Activated naive CD4-positive, alpha-beta T cell treated with anti-CD3 and anti-CD28 coated beads, Interleukin-2, amount 50 U/mL, for 72 hours (primary cell): ENCODE measurements at regions not wholly inside any gene's neighbourhood (a gene's known extent, or its start where the extent isn't known, plus 50 kb on each side); places are given as distances from the start of the nearest gene placed in this dataset.

ENCODE experiments used
- ATAC-seq, 2 donors: fragments of 150-1000 bp; cut with Tn5 transposase; 2 replicates each; pipeline ENCODE4 v1.10.0; 2021; ENCODE audit warnings: mild to moderate bottlenecking in 2 of 2, moderate library complexity in 2 of 2
- DNase-seq, 2 donors: peaks; one replicate each; pipeline ENCODE4 v3.0.0; 2021 to 2022; ENCODE audit warnings: low spot score in 2 of 2
- H3K27ac Mint-ChIP-seq, 2 donors: one replicate each; pipeline ENCODE4 v1.8.0; 2022; ENCODE audit warnings: mild to moderate bottlenecking in 2 of 2, mixed read lengths in 2 of 2
- H3K36me3 Mint-ChIP-seq, 2 donors: one replicate each; pipeline ENCODE4 v1.8.0; 2022; ENCODE audit warnings: mixed read lengths in 2 of 2
- H3K9me3 Mint-ChIP-seq, 2 donors: one replicate each; pipeline ENCODE4 v1.8.0; 2022; ENCODE audit warnings: mixed read lengths in 2 of 2

DNA sequence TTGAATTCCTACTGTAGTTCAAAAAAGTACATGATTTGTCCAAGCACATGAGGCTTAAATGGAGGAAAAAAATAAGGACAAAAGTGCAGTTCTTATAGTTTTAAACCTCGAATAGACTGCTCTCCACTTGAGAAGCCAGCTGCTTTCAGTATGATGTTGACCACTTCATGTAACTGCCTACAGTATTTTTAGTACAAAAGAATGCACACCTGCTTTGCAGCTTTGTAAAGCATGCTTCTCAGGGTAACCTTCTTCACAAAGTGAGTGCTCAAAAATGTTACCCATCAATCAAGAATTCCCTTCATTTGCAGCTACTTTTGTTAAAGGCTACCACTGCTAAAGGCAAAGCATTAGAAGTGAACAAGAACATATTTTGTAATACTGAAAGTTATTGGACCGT is 83.4 kb upstream of the FAM47B start:
- peaks cover 0 to 5% of the 10 kb centered on the region in 2 donors for H3K36me3 Mint-ChIP-seq
- ATAC-seq (no peak), DNase-seq (no peak)
- no peak overlapping the region for H3K27ac Mint-ChIP-seq
- no peaks in the 10 kb centered on the region for H3K9me3 Mint-ChIP-seq

DNA sequence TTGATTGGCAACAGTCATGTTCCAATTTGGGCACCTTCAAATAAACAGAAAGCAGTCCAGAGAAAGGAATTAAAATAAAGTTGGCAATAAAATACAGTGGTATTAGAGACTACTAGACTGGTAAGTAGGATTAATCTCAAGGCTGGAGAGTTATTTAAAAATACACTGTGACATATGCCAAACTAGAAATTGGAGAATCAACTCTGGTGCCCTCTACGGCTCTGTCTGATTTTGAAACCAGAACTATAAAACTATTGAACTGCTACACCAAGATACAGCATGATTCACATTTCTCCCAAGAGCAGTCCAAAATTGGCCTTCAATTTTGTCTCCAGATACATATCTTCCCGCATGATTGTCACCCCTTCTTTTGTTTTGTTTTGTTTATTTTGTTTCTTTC is 78.7 kb upstream of the FAM47B start:
- no peak overlapping the region for H3K27ac Mint-ChIP-seq
- peaks cover 0 to 7% of the 10 kb centered on the region in 2 donors for H3K36me3 Mint-ChIP-seq
- no peak for ATAC-seq
- DNase-seq: no peak
- peaks cover 0 to 8% of the 10 kb centered on the region in 2 donors for H3K9me3 Mint-ChIP-seq

DNA sequence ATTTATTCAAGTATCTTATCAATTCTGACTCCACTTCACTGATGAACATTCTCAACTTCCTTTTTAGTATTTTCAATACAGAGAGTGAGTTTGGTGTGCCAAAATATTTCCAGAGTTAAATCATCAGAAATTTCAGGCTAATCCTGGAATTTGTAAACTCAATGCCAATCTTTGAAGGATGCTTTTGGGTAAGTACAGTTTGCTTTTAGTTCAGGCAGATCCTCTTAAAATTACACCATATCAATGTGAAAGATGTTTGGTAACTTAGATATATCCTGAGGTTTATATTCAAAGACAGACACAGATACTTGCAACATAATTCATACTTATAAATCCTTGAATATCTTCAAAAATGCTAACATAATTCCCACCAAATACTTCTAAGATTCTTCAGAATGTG is 76.0 kb upstream of the FAM47B start:
- peaks cover 0 to 8% of the 10 kb centered on the region in 2 donors for H3K36me3 Mint-ChIP-seq
- peaks cover 0 to 19% of the 10 kb centered on the region in 2 donors for H3K9me3 Mint-ChIP-seq
- DNase-seq (no peak), ATAC-seq (no peak)
- H3K27ac Mint-ChIP-seq: no peak overlapping the region

DNA sequence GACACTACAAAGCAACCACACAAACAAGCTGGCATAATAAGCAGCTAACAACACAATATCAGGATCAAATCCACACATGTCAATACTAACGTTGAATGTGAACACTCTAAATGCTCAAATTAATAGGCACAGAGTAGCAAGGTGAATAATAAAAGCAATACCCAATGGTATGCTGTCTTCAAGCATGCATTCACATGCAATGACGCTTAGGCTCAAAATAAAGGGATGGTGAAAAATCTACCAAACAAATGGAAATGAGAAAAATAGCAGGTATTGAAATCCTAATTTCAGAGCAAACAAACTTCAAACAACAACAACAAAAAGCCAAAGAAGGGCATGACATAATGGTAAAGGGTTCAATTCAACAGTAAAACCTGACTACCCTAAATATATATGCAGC is 74.0 kb upstream of the FAM47B start:
- DNase-seq (no peak), ATAC-seq (no peak)
- Mint-ChIP-seq H3K9me3 (peaks cover 4 to 23% of the 10 kb centered on the region in 2 donors), H3K27ac (no peak overlapping the region), H3K36me3 (peaks cover 0 to 8% of the 10 kb centered on the region in 2 donors)

DNA sequence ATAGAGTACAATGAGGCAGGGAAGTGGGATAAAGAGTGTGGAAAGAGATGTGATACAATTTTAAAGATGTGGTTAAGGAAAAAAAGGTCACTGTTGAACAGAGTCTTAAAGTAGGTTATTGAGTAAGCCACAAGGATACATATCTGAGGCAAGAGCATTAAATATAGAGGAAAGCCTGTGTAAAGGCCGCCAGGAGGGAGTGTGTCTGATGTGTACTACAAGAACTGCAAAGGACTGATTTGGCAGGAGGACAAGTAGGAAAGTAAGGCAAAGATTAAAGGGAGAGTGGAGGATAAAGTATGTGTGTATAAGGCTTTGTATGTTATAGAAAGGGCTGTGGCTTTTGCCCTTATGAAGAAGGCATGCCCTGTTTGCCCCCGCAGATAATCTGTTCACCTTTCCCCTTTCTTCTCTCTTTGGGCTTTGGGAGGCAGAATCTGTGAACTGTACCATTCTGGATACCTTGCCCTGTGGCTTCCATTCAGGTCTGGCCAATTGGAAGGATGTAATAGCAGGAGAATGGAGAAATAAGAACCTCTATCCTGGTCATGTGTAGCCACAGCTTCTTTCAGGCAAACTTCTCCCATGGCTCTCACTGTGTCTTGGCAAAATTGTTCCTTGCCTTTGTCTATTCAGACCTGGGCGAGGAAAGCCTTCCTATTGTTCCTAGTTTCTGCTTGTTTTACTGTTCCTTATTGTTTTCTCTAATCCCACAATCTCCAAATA is 68.9 kb upstream of the FAM47B start:
- DNase-seq (no peak), ATAC-seq (no peak)
- peaks cover 5 to 18% of the 10 kb centered on the region in 2 donors for H3K9me3 Mint-ChIP-seq
- H3K27ac Mint-ChIP-seq: no peak overlapping the region
- H3K36me3 Mint-ChIP-seq: peaks cover 0 to 3% of the 10 kb centered on the region in 2 donors

DNA sequence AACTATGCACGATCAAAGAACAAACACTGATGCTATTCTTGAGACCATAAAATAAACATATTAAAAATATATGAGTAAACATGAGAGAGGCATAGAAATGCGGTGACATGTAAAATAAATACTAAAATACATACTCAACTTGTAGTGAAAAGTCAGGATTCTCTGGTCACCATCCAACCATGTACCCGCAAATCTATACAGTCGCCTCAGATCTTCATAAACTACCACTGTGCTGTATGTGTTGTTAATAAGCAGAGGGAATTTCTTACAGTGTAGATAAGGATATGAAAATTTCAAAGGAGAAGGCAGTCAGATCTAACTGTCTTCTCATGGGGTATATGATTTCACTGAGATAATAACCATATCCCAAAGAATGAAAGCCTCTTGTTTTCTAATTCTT is 67.8 kb upstream of the FAM47B start:
- no peak for ATAC-seq
- Mint-ChIP-seq H3K36me3 (no peaks in the 10 kb centered on the region), H3K27ac (no peak overlapping the region), H3K9me3 (peaks cover 5 to 9% of the 10 kb centered on the region in 2 donors)
- no peak for DNase-seq

DNA sequence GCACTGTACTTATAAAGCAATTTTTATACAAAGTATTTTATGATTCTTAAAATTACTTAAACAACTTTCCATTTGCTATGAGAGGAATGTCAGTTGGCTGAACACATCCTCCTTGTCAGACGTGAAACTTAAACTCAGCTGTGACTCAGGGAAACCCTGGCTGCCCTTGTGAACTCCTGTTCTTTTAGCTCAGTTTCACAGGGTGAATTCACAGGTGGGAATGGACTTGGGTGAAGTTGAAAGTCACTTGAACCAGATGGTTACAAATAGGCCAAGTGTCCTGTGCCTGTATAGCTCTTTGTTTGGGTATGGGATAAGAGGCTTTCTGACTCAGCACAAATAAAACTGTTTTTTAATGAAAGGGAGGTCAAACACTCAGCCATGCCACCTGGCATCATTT is 67.4 kb upstream of the FAM47B start:
- Mint-ChIP-seq H3K27ac (no peak overlapping the region), H3K36me3 (no peaks in the 10 kb centered on the region), H3K9me3 (peaks cover 5 to 9% of the 10 kb centered on the region in 2 donors)
- no peak for DNase-seq
- ATAC-seq: no peak

DNA sequence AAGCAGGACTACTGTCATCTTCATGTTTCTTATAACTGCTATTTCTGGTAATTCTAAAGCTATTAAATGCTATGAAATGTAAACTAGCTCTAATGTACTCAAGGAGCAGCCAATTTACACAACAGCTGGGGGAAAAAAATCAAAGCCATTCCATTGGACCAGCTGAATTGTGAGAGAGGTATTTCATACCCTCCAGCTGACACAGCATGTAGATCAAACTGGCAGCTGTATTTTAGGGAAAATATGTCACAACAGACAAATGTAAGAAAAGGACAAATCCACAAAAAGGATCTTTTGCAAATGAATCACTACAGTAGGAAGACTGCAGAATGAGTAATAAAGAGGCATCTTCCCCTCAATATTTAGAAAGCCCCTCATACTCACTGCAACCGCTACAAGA is 65.2 kb upstream of the FAM47B start:
- H3K9me3 Mint-ChIP-seq: peaks cover 5 to 9% of the 10 kb centered on the region in 2 donors
- H3K36me3 Mint-ChIP-seq: no peaks in the 10 kb centered on the region
- H3K27ac Mint-ChIP-seq: no peak overlapping the region
- DNase-seq (no peak), ATAC-seq (no peak)

DNA sequence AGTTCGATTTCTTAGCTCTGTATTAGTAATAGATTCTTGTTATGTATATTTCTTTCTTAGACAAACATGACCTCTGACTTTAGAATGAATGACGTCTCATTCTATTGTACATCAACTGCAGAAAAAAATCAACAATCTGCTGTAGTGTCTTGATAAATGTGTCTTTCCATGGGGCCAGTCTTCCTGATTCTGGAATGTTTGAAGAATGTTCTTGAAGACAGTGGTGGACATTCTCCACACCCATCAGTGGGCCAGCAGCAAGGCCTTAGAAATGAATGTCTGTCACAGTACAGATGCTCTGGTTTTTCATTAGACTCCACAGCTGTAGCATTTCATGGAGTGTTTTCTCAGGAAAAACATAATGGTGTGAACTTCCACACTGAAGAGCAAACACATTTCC is 63.2 kb upstream of the FAM47B start:
- no peak for DNase-seq
- Mint-ChIP-seq H3K9me3 (peaks cover 0 to 5% of the 10 kb centered on the region in 2 donors), H3K36me3 (no peaks in the 10 kb centered on the region), H3K27ac (no peak overlapping the region)
- no peak for ATAC-seq

DNA sequence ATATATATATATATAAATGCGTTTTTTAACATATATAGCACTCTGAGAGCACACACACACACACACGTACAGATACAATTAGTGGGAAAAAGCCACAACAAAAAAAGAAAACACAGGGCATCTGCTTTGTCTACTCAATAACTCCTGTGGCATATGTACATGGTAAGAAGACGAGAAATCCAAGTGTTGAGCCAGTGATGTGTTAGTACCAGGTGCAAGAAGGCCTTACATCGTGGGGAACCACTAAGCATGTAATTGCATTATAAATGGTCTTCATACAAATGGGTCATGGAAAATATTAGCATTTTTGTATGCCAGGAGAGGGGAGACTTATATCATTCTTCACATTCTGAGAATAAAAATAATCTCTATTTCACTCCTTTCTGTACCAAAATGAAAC is 62.7 kb upstream of the FAM47B start:
- DNase-seq (no peak), ATAC-seq (no peak)
- Mint-ChIP-seq H3K36me3 (no peaks in the 10 kb centered on the region), H3K9me3 (peaks cover 0 to 5% of the 10 kb centered on the region in 2 donors), H3K27ac (no peak overlapping the region)

DNA sequence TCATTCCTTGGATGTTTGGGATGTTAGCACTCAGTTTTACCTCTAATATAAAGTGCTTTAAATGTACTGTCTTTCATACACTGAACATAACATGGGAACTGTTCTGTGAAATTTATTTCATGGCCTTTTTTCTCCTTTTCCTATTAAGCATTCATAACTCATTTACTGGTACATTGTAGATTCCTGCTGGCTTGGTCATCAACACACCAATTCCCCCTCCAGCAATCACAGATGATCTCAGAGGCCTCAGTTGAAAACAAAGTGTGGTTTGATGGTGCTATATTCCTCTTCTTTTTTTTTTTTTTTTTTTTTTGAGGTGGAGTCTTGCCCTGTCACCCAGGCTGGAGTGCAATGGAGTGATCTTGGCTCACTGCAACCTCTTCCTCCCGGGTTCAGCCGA is 61.9 kb upstream of the FAM47B start:
- no peak for ATAC-seq
- peaks cover 0 to 5% of the 10 kb centered on the region in 2 donors for H3K9me3 Mint-ChIP-seq
- no peak overlapping the region for H3K27ac Mint-ChIP-seq
- no peak for DNase-seq
- H3K36me3 Mint-ChIP-seq: no peaks in the 10 kb centered on the region

DNA sequence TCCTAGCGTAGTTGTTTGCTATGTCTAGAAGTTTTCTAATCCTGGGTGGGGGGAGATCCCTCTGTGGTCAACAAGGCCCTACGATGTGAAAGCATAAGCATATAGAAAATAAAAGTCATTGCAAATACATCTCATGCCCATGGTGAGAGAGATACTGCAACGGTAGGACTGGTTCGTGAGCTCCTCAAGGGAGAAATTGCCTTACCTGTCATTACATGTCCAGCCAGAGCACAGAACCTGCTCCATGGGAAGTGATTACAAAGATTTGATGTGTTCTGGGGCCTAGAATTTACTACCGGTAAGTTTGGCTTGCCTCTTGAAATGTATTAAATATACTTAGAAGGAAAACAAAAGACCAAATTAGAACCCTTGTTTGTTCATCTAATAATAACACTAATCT is 60.9 kb upstream of the FAM47B start:
- H3K9me3 Mint-ChIP-seq: peaks cover 0 to 5% of the 10 kb centered on the region in 2 donors
- H3K36me3 Mint-ChIP-seq: no peaks in the 10 kb centered on the region
- ATAC-seq (no peak), DNase-seq (no peak)
- H3K27ac Mint-ChIP-seq: no peak overlapping the region

DNA sequence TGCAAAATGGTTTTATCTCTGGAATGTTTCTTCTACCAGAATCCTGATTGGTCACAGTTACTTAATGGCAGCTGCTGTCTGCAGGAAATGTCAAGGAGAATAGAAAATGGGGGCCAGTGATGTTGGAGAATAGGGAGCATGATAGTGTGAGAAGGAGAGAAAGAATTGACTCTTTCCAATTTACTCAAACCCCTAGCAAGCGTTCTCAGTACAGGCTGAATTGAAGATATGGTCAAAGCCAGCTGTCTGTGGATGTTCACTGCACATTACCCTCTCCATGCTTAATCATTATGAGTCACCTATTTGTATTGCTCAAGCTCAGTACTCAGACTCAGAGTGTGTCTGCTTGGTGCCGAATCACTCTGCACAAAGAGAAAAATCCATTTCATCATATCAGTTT is 57.8 kb upstream of the FAM47B start:
- Mint-ChIP-seq H3K36me3 (no peaks in the 10 kb centered on the region), H3K9me3 (peaks cover 0 to 5% of the 10 kb centered on the region in 2 donors), H3K27ac (no peak overlapping the region)
- no peak for ATAC-seq
- no peak for DNase-seq

DNA sequence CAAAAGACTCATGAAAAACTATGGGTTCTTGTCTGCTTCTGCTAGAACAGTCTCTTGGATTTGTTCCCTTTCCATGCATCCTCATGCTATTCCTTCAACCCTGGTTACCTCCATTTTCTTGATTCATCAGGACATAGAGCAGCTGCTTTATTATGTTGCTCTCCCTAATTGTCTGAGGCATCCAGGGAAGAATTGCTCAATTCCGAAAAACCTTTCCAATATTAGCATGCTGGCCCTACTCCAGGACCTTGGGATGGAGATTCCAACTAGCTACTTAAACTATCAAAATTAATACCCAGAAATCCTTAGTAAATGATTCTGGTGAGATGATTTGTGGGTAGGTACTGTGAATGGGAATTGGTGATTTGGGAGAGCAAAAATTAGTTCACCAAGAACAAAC is 56.6 kb upstream of the FAM47B start:
- no peak for ATAC-seq
- H3K36me3 Mint-ChIP-seq: no peaks in the 10 kb centered on the region
- DNase-seq: no peak
- no peak overlapping the region for H3K27ac Mint-ChIP-seq
- peaks cover 0 to 4% of the 10 kb centered on the region in 2 donors for H3K9me3 Mint-ChIP-seq

DNA sequence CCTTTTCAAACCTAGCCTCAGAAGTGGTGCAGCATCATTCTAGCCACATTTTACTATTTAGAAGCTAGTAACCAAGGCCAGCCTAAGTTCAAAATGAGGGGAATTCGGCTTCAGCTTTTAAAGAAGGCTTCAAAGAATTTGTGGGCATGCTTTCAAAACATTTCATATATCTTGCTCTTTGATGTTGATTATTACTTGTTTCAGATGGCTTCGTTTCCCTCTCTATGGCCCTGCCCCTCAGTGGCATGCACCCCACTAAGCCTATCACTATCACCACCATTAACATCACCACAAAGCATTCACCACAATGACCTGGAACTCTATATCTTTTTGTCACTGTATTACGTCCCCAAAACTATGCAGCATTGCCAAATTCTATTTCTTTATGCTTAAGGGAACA is 51.2 kb upstream of the FAM47B start:
- DNase-seq (no peak), ATAC-seq (no peak)
- Mint-ChIP-seq H3K36me3 (no peaks in the 10 kb centered on the region), H3K9me3 (no peaks in the 10 kb centered on the region), H3K27ac (no peak overlapping the region)
